DMS 273 treated with DMSO at 0.1 percent for 48 hours (cell line): ENCODE measurements at regions not wholly inside any gene's neighbourhood (a gene's known extent, or its start where the extent isn't known, plus 50 kb on each side); places are given as distances from the start of the nearest gene placed in this dataset.
"Not testable (repeated sequence)": the region's sequence is repeated elsewhere in the genome, so short reads cannot be mapped to it uniquely, and the experiment has no call there.

Source experiments
- DNase-seq: peaks from one replicate; lab custom pipeline; 2025; lab: John Stamatoyannopoulos, UW

DNA sequence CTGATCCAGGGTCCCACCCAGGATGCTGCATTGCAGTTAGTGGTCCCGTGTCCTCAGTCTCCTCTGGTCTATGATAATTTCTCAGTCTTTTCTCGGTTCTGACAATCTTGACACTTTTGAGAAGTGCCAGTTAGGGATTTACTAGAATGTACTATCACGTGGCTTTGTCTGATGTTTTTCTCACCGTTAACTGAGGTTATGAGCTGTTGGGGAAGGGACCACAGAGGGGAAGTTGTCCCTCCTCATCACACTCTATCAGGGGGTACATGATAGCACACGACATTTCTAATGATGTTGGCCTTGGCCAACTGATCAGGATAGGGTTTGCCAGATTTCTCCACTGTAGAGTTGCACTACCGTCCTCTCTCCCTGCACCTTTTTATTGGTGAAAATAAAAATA is 250.9 kb upstream of the SDK2 start:
- DNase-seq = no peak

DNA sequence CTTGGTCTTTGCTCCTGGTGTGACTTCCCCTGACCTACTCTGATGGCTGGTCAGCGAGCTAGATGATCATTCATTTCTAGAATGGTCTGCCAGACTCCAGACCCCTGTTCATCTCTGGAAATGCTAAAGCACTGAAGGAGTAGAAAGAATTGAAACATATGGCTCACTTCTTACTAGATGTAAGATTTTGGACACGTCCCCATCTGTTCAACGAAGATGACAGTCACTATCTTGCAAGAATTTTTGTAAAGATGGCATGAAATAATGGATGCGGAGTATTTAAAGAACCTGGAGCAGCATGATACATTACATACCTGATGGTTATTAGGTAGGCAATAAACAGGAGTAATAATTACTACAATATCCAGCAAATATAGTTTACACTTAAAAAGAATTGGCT is 252.7 kb upstream of the SDK2 start:
- DNase-seq = no peak

DNA sequence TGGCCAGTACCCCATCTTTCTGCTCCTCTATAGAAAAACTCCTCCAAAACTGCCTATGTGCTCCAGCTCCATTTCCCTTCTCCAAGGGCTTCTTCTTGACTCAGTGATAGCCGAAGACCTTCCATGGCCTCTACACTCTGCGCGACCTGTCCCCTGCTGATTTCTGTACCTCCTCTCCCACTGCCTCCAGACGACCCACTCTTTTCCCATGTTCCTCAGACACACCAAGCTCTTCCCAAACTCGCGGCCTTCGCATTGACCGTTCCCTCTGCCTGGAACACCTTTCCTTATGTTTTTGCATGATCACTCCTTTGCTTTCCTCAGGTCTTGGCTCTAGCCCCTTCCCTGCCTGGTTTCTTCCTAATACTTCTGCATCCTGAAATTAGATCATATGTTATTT is 255.6 kb upstream of the SDK2 start:
- no peak for DNase-seq

DNA sequence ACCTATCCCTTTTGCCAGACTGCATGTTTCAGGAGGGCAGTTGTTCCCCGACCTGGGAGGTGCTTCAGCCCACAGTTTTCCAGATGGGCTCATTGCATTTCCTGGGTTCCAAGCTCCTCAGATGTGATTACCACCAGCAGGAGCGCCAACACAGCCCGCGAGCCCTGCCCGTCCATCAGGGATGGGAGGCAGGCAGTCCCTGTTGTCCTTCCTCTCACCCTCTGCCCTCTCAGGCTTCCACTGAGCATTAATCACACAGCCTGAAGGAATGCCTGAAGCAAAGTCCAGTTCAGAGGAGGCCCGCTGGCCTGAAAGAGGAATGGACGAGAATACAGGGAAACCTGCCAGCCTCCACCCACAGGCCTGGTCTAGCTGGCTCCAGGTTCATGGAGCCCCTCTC is 256.3 kb upstream of the SDK2 start:
- no peak for DNase-seq

DNA sequence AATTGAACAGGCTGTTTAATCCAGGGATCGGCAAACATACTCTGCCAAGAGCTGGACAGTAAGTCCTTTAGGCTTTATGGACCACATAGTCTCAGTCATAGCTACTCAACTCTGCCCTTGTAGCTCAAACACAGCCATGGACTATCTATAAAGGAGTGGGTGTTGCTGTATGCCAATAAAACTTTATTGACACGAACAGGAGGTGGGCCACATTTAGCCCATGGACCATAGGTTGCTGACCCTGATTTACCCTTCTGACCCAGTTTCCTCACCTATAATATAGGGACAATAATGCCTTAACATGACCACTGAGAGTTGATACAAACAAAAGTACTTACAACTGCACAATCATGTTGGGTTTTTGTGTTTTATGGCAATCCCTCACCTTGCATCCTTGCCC is 257.0 kb upstream of the SDK2 start:
- no peak for DNase-seq

DNA sequence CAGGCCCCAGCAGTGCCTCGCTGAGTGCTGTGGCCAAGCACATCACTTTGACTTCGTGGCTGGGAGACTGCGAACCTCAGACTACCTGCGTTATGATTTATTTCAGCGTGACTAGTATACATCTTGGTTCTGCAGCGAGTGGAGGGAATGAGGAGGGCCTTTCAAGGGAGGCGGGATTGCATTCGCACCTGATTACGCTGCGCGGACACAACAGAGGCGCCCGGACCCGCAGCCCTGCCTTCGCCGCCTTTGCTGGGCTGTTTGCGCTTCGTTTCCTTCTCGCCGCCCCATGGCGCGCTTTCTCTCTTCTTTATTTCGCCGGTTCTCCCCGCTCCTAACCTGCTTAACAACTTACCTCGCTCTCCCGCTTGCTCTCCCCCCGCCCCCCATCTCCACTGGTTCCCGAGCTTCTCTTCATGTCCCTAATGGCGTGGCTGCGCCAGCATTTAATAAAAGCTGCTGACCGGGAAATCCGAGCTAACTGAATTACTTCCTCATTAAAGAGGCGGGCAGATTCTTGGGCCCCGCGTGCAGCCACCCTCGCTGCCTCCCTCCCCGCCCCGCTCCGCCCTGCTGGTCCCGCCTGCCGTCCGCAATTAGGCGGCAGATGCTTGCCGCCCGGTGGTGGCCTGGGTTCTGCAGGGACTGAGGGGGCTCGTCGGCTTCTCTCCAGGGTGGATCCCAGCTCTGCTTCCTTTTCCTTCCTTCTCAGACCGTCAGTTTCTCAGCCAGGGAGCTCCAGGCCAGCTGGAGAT is 257.6 kb upstream of the SDK2 start:
- peak; percentile 21 for DNase-seq

DNA sequence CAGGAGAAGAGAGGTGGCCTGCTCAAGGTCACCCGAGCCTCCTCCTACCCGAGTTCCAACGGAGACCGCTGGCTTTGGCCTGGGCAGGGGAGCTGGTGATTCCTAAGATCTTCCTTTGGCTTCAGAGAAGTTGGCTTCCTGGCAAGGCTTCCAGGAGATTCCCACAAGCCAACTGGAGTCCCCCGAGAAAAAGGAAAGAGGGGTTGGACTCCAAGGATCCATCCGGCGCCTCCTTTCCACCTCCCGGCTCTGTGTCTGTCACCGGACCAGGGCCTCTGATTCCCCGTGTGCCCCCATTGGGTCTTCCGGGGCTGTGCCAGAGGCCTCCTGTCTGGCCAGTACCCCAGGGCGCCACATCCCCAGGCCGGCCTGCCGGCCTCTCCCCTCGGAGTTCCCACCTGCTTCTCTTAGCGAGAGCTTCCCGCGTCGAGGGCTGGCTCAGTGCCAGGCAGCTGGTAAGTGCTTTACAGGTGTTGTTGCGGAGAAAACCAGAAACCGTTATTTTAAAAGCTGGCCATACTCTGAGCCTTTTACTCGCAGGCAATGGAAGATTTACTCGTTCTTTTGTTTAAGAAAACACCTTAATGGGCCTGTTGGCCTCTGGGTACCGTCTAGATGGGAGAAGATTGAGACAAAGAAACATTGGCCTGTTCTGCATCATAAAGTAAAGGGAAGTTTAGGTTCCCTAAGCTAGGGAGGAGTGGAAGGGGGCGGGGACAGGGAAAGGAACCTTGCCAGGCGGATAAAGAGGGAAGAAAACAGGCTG is 258.4 kb upstream of the SDK2 start:
- DNase-seq = no peak

DNA sequence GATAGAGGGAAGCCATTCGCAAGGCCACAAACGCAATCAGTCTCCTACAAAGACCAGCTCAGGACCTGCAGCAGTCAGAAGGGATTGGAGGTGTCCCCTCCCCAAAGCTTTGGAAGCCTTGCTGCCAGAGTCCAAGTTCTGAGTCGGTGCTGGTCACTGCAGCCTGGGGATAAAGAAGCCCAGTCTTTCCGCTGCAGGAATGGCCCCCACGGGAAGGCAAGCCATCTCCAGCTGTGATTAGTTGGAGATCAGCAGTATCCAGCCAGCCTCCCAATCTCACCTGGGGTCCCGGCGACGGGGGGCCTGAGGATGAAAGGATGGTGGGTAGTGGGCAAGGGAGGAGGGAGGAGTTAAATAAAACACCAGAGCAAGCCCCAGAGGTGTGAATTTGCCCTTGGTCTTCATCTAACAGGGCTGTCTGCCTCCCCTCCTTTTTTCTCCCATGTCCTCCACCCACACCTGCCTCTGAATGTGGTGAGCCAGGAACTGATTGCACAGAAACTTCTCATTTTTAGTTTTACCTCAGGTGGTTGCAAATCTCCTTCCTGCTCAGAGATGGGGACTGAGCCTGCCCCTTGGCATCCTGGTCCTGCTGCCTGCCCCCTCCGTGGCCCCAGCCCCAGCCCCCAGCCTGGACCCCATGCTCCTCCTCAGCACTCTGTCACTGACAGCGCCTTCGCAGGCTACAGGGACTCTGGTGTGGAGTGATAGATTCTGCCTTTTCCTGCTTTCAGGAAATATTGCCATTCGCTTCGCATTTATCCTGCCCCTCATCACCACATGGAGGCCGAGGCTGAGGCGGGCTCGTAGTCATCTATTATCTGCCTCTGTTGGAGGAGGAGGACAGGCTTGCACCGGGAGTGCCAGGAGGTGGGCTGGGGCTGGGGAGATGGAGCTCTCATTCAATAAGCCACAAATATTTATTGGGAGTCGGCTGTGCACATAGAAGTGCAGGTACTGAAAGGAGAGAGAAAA is 262.9 kb upstream of the SDK2 start:
- DNase-seq = no peak

DNA sequence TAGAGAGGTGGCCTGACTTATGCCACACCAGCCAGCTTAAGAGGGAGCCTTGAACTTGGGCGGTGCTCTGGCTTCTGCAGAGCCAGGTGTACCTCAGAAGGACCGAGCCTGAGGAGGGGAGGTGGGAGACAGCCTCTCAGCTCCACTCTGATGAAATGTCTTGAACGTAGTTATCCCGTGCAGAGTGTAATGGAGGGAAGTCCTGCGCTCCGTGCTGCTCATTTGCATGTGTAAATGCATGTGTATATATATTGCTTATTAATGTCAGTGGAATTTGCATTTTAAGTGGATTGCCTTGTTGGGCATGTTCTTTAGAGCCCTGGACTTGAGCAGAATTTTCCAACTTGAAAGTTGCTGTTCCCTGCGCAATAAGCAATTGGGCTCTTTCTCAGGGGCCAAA is 264.9 kb upstream of the SDK2 start:
- no peak for DNase-seq

DNA sequence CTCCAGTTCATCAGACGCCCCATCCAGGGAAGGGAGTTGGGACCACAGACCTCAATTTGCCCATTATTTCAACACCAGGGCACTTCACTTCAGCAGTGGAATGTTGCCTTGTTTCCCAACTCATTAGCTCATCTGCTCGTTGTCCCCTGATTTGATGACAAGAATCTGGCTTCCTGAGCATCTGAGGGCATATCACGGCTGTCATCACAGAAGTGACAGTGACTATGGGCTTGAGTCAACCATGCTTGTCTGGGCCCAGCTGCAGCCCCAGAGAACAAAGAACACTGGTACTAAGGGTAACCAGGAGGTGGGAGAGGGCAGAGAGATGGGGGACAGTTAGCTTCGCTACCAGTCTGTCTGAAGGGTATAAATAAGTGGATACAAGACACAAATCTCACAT is 266.0 kb upstream of the SDK2 start:
- DNase-seq = no peak

DNA sequence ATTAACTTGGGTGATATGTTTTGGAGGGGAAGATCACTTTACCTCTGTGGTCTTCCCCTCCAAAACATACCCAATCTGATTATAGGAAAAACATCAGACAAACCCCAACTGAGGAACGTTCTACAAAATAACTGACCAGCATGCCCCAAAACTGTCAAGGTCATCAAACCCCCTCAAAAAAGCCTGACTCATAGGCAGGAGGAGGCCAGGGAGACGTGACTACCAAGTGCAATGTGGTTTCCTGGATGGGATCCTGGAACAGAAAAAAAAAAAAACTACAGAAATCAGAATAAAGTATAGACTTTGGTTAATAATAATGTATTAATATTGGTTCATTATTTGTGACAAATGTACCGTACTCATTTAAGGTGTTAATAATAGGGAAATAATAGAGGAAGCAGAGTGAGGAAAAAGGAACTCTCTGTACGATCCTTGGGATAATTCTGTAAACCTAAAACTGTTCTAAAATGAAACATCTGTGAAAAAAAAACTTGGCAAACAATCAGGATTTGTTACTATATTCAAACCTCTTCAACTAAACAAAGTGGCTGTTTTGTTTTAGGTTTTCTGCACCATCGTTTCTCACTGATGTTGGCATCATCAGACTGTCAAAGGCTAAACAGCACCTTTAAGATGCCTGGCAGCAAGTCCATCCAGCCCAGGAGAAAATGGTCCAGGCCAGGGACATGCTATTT is 266.7 kb upstream of the SDK2 start:
- DNase-seq = no peak

DNA sequence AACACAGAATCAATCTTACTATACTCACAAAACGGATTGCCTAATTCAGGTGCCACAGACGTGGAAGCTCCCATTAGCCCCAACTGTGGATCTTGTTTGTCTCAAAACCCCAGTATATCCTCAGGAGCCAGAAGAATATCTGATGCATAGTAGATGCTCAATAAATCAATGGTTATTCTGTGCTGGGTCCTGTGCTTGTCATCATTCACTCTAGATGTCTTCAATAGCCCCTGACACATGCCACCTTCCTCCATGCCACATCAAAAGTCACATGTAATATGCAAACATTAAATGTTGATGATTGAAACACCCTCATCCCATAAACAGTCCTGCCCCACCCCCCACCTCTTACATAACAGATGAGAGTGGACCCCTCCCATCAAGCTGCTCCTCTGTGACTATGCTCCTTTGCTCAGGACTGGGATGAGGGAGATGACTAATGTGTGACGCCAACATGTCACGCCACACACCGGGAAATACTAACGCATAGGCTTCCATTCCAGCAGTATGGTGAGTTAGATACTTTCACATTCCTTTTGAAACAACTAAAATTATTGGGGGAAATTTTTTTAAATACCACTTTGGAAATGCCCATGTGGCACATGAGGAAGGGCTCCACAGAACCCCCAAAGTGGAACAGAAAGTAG is 267.6 kb upstream of the SDK2 start:
- no peak for DNase-seq

DNA sequence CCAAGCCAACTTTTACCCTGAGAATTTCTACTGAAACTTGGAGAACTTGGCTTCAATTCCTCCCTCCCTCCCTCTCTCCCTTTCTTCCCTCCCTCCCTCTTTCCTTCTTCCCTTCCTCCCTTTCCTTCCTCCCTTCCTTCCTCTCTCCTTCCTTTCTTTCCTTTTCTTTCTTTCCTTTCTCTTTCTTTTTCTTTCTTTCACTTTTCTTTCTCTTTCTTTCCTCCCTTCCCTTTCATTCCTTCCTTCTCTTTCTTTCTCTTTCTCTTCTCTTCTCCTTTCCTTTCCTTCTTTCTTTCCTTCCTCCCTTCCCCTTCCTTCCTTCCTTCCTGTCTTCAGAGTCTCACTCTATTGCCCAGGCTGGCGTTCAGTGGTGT is 268.1 kb upstream of the SDK2 start:
- no peak for DNase-seq

DNA sequence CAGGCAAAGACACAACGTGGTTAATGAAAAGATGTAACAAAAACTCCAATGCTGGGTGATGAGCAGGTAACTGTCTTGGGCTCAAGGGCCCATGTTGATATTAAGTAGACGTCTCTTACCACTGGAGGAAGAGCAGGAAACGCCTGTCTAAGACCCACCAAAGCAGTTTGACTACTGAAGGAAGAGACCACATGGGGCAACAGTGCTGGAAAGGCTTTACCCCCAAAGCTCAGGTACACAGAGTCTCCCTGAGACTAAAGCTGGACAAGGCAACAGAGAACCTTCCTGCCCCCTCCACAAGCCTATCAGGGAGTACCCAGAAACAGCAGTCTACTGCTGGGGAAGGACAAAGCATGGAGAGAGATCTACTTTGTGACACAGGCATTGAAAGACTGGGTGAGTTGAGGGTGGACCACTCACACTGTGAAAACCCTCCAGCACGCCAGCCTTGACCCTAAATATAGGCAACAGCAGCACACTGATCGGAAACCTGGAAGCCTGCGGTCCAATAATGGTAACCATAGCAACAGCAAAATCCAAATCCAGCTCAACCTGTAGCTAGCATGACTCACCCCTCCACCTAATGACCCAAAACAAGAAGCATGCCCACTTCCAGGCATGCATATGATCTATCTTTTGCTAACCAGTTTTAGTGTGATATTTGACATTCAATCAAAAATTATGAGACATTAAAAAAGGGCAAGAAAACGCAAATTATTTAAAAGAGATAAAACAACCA is 270.5 kb upstream of the SDK2 start:
- DNase-seq = no peak

DNA sequence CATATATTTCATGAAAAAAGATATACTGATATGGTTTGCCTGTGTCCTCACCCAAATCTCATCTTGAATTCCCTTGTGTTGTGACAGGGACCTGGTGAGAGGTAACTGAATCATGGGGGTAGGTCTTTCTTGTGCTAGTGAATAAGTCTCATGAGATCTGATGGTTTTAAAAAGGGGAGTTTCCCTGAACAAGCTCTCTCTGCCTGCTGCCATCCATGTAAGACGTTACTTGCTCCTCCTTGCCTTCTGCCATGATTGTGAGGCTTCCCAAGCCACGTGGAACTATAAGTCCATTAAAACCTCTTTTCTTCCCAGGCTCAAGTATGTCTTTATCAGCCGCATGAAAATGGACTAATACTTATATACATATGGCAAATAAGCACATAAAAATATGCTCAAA is 274.8 kb upstream of the SDK2 start:
- DNase-seq = not testable (repeated sequence)

DNA sequence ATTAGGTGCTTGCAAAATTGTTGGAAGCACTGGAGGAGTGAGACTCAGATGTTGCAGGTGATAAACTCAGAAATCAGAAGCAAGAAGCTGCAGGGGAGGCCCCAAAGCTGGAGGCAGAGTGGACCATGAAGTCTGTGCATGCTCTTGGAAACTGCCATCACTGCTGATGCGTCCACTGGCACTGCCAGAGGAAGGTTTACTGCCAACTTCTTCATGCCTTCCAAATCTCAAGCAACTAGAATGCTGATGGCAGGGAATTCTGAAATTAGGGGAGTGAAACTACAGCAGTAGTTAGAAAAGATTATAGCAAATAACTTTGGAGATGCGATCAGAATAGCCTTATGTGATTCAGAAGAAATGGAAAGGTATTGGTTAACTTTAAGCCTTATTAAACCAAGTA is 277.1 kb upstream of the SDK2 start:
- no peak for DNase-seq

DNA sequence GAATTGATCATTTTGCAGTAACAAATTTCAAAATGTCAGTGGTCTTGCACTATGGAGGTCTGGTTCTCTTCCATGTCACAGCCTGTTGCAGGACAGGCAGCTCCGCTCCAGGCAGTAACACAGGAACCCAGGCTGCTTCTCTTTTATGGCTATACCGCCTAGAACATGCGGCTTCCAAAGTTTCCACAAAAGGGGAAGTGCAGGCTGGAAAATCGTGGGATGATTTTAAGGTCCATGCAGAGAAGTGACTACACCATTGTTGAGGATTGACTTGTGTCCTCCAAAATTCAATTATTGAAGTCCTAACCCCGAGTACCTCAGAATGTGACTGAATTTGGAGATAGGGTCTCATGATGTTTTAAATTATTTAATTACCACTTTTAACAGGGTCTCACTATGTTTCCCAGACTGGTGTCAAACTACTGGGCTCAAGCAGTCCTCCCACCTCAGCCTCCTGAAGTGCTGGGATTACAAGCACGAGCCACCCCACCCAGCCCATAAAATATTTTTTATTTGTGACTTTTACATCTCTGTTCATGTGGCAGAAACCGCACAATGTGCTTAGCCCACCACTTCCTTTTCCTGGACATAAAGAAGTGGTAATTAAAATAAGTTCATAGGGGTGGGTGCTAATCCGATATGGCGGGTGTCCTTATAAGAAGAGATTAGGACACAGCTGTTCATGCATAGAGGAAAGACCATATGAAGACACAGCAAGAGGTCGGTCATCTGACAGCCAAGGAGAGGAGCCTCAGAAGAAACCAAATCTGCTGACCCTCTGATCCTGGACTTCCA is 279.2 kb upstream of the RPL38 start:
- no peak for DNase-seq

DNA sequence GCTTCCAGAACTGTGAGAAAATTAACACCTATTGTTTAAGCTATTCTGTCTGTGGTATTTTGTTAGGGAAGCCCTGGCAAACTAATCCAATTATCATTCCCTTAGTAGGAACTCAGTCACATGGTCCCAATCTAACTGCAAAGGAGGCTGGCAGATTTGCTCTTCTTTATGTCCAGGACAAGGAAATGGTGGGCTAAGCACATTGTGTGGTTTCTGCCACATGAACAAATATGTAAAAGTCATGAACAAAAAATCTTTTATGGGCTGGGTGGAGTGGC is 278.6 kb upstream of the RPL38 start:
- DNase-seq = no peak

DNA sequence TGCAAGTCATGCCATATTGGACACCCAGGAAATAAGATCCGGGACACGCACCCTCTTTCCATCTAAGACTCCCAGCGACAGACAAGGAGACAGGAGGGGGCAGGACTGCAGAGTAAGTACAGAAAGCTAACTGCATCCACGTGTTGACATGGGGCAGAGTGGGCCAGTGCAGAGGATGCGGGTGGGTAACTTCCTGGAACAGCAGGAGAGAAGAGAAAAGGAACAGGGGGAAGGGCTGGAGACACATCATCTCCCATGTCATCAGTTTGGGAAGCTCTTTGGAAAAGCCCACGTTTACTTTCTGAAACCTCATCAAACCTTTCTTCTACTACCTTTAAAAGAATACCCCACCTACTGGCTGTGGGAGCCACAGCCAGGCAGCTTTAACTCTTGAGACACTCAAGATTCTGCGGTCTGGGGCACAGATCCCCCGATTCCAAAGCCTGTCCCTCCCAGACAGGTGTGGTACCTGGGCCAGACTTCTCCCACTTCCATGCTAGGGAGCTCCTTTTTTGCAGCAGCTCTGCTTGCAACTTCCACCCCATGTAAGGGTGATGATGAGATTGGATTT is 273.5 kb upstream of the RPL38 start:
- no peak for DNase-seq

DNA sequence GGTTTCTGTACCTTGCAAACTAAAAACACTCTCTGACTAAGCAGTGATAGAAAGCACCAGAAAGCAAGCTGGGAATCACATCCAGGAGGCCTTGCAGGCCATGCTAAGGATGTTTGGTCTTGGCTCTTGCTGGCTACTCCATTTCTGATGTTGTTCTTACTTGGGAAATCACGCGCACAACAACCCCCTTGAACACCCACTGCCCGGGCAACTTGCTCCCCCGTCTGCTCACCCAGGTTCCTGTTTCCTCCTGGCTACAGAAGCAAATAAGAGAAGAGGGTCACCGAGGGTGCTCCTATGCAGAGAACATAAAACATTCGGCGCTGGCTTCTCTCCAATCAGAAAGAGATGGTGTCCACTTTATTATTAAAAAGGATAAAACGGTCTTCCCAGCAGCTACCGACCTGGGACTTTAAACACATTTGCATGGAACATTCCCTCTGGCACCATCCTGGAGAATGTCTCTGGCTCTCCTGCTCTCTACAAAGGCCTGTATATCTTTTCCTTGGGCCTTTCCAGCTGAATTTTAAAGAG is 271.2 kb upstream of the RPL38 start:
- DNase-seq = no peak
